PFSK-1 (cell line): ENCODE measurements at regions not wholly inside any gene's neighbourhood (a gene's known extent, or its start where the extent isn't known, plus 50 kb on each side); places are given as distances from the start of the nearest gene placed in this dataset.

Experiments
- FOXP2 ChIP-seq: optimal IDR thresholded peaks from 2 replicates; pipeline ENCODE3; 2011; ENCODE audit warnings: borderline replicate concordance, control low read depth, inconsistent platforms; ENCODE audit not compliant: insufficient read depth; ENCODE audit errors: extremely low read length, extremely low read depth
- POLR2AphosphoS5 ChIP-seq: IDR thresholded peaks from 2 replicates; pipeline ENCODE4 v1.6.1; 2012; ENCODE audit warnings: low read depth, mild to moderate bottlenecking, control low read depth, low read length, moderate library complexity
- SIN3A ChIP-seq: IDR thresholded peaks from 2 replicates; pipeline ENCODE4 v1.6.1; 2012; ENCODE audit warnings: mild to moderate bottlenecking, low read length, moderate library complexity, borderline replicate concordance; ENCODE audit not compliant: insufficient read depth
- TAF1 ChIP-seq: IDR thresholded peaks from 2 replicates; pipeline ENCODE4 v1.6.1; 2012; ENCODE audit warnings: low read length, control low read depth, borderline replicate concordance; ENCODE audit not compliant: insufficient read depth
- TF ChIP-seq, protein P1 (sequence below), 2 experiments: IDR thresholded peaks; 2 replicates each; pipeline versions ENCODE4 v1.6.1 to v1.8.0; 2011 to 2012; ENCODE audit warnings: low read depth in 2 of 2, low read length in 2 of 2, control low read depth in 1 of 2, inconsistent platforms in 1 of 2, mild to moderate bottlenecking in 1 of 2, moderate library complexity in 1 of 2; ENCODE audit not compliant: insufficient read depth in 1 of 2

DNA sequence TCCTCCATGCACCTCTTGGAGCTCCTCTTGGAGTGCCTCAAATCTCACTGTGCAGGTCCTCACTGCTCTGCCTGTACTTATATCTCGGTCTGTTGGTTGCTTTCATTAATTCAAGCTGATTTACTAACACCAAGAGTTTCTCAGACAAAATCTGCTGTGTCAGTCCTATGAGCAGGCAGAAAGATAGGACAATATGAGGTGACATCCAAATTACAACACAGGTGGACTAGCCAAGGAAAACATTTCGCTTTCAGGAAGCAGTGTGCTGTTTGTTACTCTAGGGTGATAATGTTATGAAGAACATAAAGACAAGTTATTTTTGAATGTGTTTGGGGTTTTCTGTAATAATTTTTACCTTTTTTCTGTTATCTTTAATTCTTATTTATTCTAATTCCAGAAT lies 264.1 kb upstream of the ANKH start:
- TF ChIP-seq, protein P1, sequence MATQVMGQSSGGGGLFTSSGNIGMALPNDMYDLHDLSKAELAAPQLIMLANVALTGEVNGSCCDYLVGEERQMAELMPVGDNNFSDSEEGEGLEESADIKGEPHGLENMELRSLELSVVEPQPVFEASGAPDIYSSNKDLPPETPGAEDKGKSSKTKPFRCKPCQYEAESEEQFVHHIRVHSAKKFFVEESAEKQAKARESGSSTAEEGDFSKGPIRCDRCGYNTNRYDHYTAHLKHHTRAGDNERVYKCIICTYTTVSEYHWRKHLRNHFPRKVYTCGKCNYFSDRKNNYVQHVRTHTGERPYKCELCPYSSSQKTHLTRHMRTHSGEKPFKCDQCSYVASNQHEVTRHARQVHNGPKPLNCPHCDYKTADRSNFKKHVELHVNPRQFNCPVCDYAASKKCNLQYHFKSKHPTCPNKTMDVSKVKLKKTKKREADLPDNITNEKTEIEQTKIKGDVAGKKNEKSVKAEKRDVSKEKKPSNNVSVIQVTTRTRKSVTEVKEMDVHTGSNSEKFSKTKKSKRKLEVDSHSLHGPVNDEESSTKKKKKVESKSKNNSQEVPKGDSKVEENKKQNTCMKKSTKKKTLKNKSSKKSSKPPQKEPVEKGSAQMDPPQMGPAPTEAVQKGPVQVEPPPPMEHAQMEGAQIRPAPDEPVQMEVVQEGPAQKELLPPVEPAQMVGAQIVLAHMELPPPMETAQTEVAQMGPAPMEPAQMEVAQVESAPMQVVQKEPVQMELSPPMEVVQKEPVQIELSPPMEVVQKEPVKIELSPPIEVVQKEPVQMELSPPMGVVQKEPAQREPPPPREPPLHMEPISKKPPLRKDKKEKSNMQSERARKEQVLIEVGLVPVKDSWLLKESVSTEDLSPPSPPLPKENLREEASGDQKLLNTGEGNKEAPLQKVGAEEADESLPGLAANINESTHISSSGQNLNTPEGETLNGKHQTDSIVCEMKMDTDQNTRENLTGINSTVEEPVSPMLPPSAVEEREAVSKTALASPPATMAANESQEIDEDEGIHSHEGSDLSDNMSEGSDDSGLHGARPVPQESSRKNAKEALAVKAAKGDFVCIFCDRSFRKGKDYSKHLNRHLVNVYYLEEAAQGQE (IDR thresholded peaks at IDR 0.05; ENCODE audit: insufficient read depth in 1 of 2, low read depth in 2 of 2, low read length in 2 of 2): no peak
- no peak for TF ChIP-seq SIN3A
- no peak for TF ChIP-seq POLR2AphosphoS5
- TF ChIP-seq TAF1: no peak
- no peak for TF ChIP-seq FOXP2
